ENCODE measurements at regions not wholly inside any gene's neighbourhood (a gene's known extent, or its start where the extent isn't known, plus 50 kb on each side); places are given as distances from the start of the nearest gene placed in this dataset.

GRCh38 chr11:128234143-128234542, 353.2 kb downstream of the ETS1 start:
- H3K27me3 ChIP-seq (ENCODE audit: control insufficient read depth, insufficient read depth, low read length): no peaks in the 10 kb centered on the region
- FAIRE-seq: no peak
- TF ChIP-seq, protein P1, sequence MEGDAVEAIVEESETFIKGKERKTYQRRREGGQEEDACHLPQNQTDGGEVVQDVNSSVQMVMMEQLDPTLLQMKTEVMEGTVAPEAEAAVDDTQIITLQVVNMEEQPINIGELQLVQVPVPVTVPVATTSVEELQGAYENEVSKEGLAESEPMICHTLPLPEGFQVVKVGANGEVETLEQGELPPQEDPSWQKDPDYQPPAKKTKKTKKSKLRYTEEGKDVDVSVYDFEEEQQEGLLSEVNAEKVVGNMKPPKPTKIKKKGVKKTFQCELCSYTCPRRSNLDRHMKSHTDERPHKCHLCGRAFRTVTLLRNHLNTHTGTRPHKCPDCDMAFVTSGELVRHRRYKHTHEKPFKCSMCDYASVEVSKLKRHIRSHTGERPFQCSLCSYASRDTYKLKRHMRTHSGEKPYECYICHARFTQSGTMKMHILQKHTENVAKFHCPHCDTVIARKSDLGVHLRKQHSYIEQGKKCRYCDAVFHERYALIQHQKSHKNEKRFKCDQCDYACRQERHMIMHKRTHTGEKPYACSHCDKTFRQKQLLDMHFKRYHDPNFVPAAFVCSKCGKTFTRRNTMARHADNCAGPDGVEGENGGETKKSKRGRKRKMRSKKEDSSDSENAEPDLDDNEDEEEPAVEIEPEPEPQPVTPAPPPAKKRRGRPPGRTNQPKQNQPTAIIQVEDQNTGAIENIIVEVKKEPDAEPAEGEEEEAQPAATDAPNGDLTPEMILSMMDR (IDR thresholded peaks at IDR 0.05; ENCODE audit: insufficient read depth, low read length, severe bottlenecking): no peak
- DNase-seq (ENCODE audit: low read depth): no peak
- no peak overlapping the region for H3K4me3 ChIP-seq (ENCODE audit: low read depth, low read length)
- H3K36me3 ChIP-seq (ENCODE audit: control insufficient read depth, insufficient read depth, low read length): no peaks in the 10 kb centered on the region

- no peak overlapping the region for H3K4me3 ChIP-seq (ENCODE audit: low read depth, low read length)
- TF ChIP-seq, protein P1 (IDR thresholded peaks at IDR 0.05; ENCODE audit: insufficient read depth, low read length, severe bottlenecking): no peak
- DNase-seq (ENCODE audit: low read depth) (no peak), FAIRE-seq (no peak)
- H3K27me3 ChIP-seq (ENCODE audit: control insufficient read depth, insufficient read depth, low read length): no peaks in the 10 kb centered on the region
- H3K36me3 ChIP-seq (ENCODE audit: control insufficient read depth, insufficient read depth, low read length): no peaks in the 10 kb centered on the region
These were observed 354.8 kb downstream of the ETS1 start for GRCh38 chr11:128232588-128232987.

DNA sequence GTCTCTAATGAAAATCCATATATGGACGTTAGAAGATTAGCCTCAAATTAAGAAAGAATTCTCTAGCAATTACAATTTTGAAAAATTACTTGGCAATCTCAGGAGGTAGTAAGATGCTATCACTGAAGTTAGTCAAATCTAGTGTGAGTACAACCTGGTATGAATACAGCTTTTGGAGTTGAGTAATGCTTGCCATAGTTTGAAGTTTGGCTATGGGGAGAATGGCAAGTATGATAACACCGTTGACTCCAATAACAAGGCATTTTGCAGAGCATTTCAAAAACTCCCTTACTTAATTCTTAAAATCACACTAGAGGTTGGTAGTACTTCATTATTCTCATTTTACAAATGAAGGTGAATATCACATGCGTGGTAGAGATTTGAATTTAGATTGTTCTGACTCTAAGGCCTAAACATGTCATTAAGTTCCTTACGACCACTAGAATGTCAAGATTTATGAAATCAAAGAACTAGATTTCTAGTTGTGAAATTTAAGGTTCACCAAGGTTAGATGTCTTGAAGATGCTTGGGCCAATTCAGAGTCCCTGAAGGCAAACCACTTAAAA, 355.4 kb downstream of the ETS1 start:
- TF ChIP-seq, protein P1 (IDR thresholded peaks at IDR 0.05; ENCODE audit: insufficient read depth, low read length, severe bottlenecking): no peak
- FAIRE-seq: no peak

GRCh38 chr11:128227466-128227865, 359.9 kb downstream of the ETS1 start:
- DNase-seq (ENCODE audit: low read depth) (no peak), FAIRE-seq (no peak)
- H3K27me3 ChIP-seq (ENCODE audit: control insufficient read depth, insufficient read depth, low read length): no peaks in the 10 kb centered on the region
- H3K36me3 ChIP-seq (ENCODE audit: control insufficient read depth, insufficient read depth, low read length): no peaks in the 10 kb centered on the region
- H3K4me3 ChIP-seq (ENCODE audit: low read depth, low read length): no peak overlapping the region
- TF ChIP-seq, protein P1 (IDR thresholded peaks at IDR 0.05; ENCODE audit: insufficient read depth, low read length, severe bottlenecking): no peak

More for the DNA sequence above, 355.4 kb downstream of the ETS1 start:
- Histone ChIP-seq H3K36me3 (ENCODE audit: control insufficient read depth, insufficient read depth, low read length) (no peaks in the 10 kb centered on the region), H3K4me3 (ENCODE audit: low read depth, low read length) (no peak overlapping the region), H3K27me3 (ENCODE audit: control insufficient read depth, insufficient read depth, low read length) (no peaks in the 10 kb centered on the region)
- no peak for DNase-seq (ENCODE audit: low read depth)

- Histone ChIP-seq H3K27me3 (ENCODE audit: control insufficient read depth, insufficient read depth, low read length) (no peaks in the 10 kb centered on the region), H3K4me3 (ENCODE audit: low read depth, low read length) (no peak overlapping the region), H3K36me3 (ENCODE audit: control insufficient read depth, insufficient read depth, low read length) (no peaks in the 10 kb centered on the region)
- TF ChIP-seq, protein P1 (IDR thresholded peaks at IDR 0.05; ENCODE audit: insufficient read depth, low read length, severe bottlenecking): no peak
- FAIRE-seq: no peak
- no peak for DNase-seq (ENCODE audit: low read depth)
These were observed 361.1 kb downstream of the ETS1 start for GRCh38 chr11:128226106-128226716.

Data from bronchial epithelial cell (primary cell).